Retinal pigment epithelial cell (primary cell): ENCODE measurements at regions not wholly inside any gene's neighbourhood (a gene's known extent, or its start where the extent isn't known, plus 50 kb on each side); places are given as distances from the start of the nearest gene placed in this dataset.

ENCODE experiments used
- DNase-seq: peaks from one replicate; pipeline ENCODE4 v3.0.0-alpha.2; 2010; ENCODE audit warnings: low read depth
- H3K4me3 ChIP-seq: 2 replicates; pipeline ENCODE4 v1.5.1; 2011; ENCODE audit warnings: mild to moderate bottlenecking, low read length, control low read depth, moderate library complexity
- CTCF ChIP-seq: conservative IDR thresholded peaks from 2 replicates; pipeline ENCODE4 v1.5.1; 2011; ENCODE audit warnings: low read depth, low read length, control low read depth, inconsistent platforms

- TF ChIP-seq CTCF: no peak
- no peak for DNase-seq
Measured at GRCh38 chr11:86152901-86153300, 84.0 kb upstream of the PICALM start.

GRCh38 chr11:86152006-86152862 lies 83.3 kb upstream of the PICALM start:
- H3K4me3 ChIP-seq: no peak overlapping the region
- DNase-seq: peak; percentile 81
- no peak for TF ChIP-seq CTCF

More at GRCh38 chr11:86152901-86153300, 84.0 kb upstream of the PICALM start:
- H3K4me3 ChIP-seq: no peak overlapping the region

GRCh38 chr11:86151174-86152005 lies 82.5 kb upstream of the PICALM start:
- DNase-seq: no peak
- no peak for TF ChIP-seq CTCF
- peak overlapping the region; percentile 1 for H3K4me3 ChIP-seq

- no peak for DNase-seq
- no peak for TF ChIP-seq CTCF
- H3K4me3 ChIP-seq: no peak overlapping the region
Measured at GRCh38 chr11:86150847-86151173, 81.9 kb upstream of the PICALM start.

- TF ChIP-seq CTCF: no peak
- no peak overlapping the region for H3K4me3 ChIP-seq
- DNase-seq: no peak
Measured at GRCh38 chr11:86149792-86150191, 80.9 kb upstream of the PICALM start.

- no peak for TF ChIP-seq CTCF
- no peak for DNase-seq
- H3K4me3 ChIP-seq: no peak overlapping the region
Measured at GRCh38 chr11:86148345-86148747, 79.5 kb upstream of the PICALM start.
